ENCODE measurements at regions not wholly inside any gene's neighbourhood (a gene's known extent, or its start where the extent isn't known, plus 50 kb on each side); places are given as distances from the start of the nearest gene placed in this dataset.
"Not testable (repeated sequence)": the region's sequence is repeated elsewhere in the genome, so short reads cannot be mapped to it uniquely, and the experiment has no call there.

GRCh38 chr14:106174206-106174605, 647.8 kb downstream of the TMEM121 start:
- Histone ChIP-seq H3K27me3 (ENCODE audit: low read depth) (peaks cover 58% of the 10 kb centered on the region), H3K27ac (replicated peaks) (no peak overlapping the region), H3K4me3 (no peak overlapping the region), H3K4me1 (no peaks in the 10 kb centered on the region), H3K36me3 (no peaks in the 10 kb centered on the region), H3K9me3 (replicated peaks) (no peaks in the 10 kb centered on the region)
- DNase-seq: no peak
- intact Hi-C loops (cut with micrococcal nuclease): no loop called here
- TF ChIP-seq CTCF (IDR thresholded peaks at IDR 0.05; ENCODE audit: borderline replicate concordance): no peak

- H3K36me3 ChIP-seq; H3K4me3 ChIP-seq; DNase-seq; H3K9me3 ChIP-seq (replicated peaks); intact Hi-C loops (cut with micrococcal nuclease); H3K4me1 ChIP-seq; H3K27ac ChIP-seq (replicated peaks): not testable (repeated sequence)
- H3K27me3 ChIP-seq (ENCODE audit: low read depth): peaks cover 78% of the 10 kb centered on the region
Measured at GRCh38 chr14:106177266-106178246, 651.2 kb downstream of the TMEM121 start.

- Histone ChIP-seq H3K27ac (replicated peaks) (no peak overlapping the region), H3K36me3 (no peaks in the 10 kb centered on the region), H3K4me3 (no peak overlapping the region), H3K4me1 (no peaks in the 10 kb centered on the region), H3K27me3 (ENCODE audit: low read depth) (peaks cover 80% of the 10 kb centered on the region), H3K9me3 (replicated peaks) (no peaks in the 10 kb centered on the region)
- intact Hi-C loops (cut with micrococcal nuclease): no loop called here
- no peak for TF ChIP-seq CTCF (IDR thresholded peaks at IDR 0.05; ENCODE audit: borderline replicate concordance)
- DNase-seq: no peak
Measured at GRCh38 chr14:106179761-106180160, 653.4 kb downstream of the TMEM121 start.

- H3K27ac ChIP-seq (replicated peaks); intact Hi-C loops (cut with micrococcal nuclease); H3K4me1 ChIP-seq; DNase-seq; H3K36me3 ChIP-seq; H3K4me3 ChIP-seq; H3K9me3 ChIP-seq (replicated peaks): not testable (repeated sequence)
- H3K27me3 ChIP-seq (ENCODE audit: low read depth): peaks cover 89% of the 10 kb centered on the region
Measured at GRCh38 chr14:106184771-106185170, 658.4 kb downstream of the TMEM121 start.

GRCh38 chr14:106185174-106185836, 658.9 kb downstream of the TMEM121 start:
- H3K4me3 ChIP-seq; intact Hi-C loops (cut with micrococcal nuclease); H3K36me3 ChIP-seq; H3K27ac ChIP-seq (replicated peaks); DNase-seq; H3K9me3 ChIP-seq (replicated peaks); H3K4me1 ChIP-seq: not testable (repeated sequence)
- H3K27me3 ChIP-seq (ENCODE audit: low read depth): peaks cover 88% of the 10 kb centered on the region

- peaks cover 89% of the 10 kb centered on the region for H3K27me3 ChIP-seq (ENCODE audit: low read depth)
- no peak for TF ChIP-seq CTCF (IDR thresholded peaks at IDR 0.05; ENCODE audit: borderline replicate concordance)
Measured at GRCh38 chr14:106185837-106186233, 659.5 kb downstream of the TMEM121 start.

GRCh38 chr14:106187216-106187615, 660.8 kb downstream of the TMEM121 start:
- Histone ChIP-seq H3K9me3 (replicated peaks) (no peaks in the 10 kb centered on the region), H3K27ac (replicated peaks) (no peak overlapping the region), H3K4me3 (no peak overlapping the region), H3K4me1 (no peaks in the 10 kb centered on the region), H3K36me3 (no peaks in the 10 kb centered on the region), H3K27me3 (ENCODE audit: low read depth) (peaks cover 86% of the 10 kb centered on the region)
- no peak for DNase-seq
- intact Hi-C loops (cut with micrococcal nuclease): no loop called here
- no peak for TF ChIP-seq CTCF (IDR thresholded peaks at IDR 0.05; ENCODE audit: borderline replicate concordance)

More at GRCh38 chr14:106185837-106186233, 659.5 kb downstream of the TMEM121 start:
- Histone ChIP-seq H3K9me3 (replicated peaks) (no peaks in the 10 kb centered on the region), H3K4me1 (no peaks in the 10 kb centered on the region), H3K36me3 (no peaks in the 10 kb centered on the region), H3K4me3 (no peak overlapping the region), H3K27ac (replicated peaks) (no peak overlapping the region)
- no peak for DNase-seq
- intact Hi-C loops (cut with micrococcal nuclease): no loop called here

GRCh38 chr14:106192701-106193100, 666.3 kb downstream of the TMEM121 start:
- H3K36me3 ChIP-seq; intact Hi-C loops (cut with micrococcal nuclease); DNase-seq; H3K4me1 ChIP-seq; H3K4me3 ChIP-seq; H3K9me3 ChIP-seq (replicated peaks); H3K27ac ChIP-seq (replicated peaks): not testable (repeated sequence)
- peaks cover 93% of the 10 kb centered on the region for H3K27me3 ChIP-seq (ENCODE audit: low read depth)

GRCh38 chr14:106196459-106196858, 670.1 kb downstream of the TMEM121 start:
- H3K9me3 ChIP-seq (replicated peaks); H3K27ac ChIP-seq (replicated peaks); intact Hi-C loops (cut with micrococcal nuclease); H3K4me1 ChIP-seq; H3K4me3 ChIP-seq; DNase-seq; H3K36me3 ChIP-seq: not testable (repeated sequence)
- peaks cover 91% of the 10 kb centered on the region for H3K27me3 ChIP-seq (ENCODE audit: low read depth)
